ENCODE measurements at regions not wholly inside any gene's neighbourhood (a gene's known extent, or its start where the extent isn't known, plus 50 kb on each side); places are given as distances from the start of the nearest gene placed in this dataset.

- DNase-seq (ENCODE audit: low read depth): no peak
Observed at GRCh38 chr6:77979204-77979603, 326.4 kb downstream of the MEI4 start.

- DNase-seq (ENCODE audit: low read depth): no peak
Observed at GRCh38 chr6:77986380-77987034, 333.7 kb downstream of the MEI4 start.

- no peak for DNase-seq (ENCODE audit: low read depth)
Observed at GRCh38 chr6:77987035-77987384, 334.2 kb downstream of the MEI4 start.

- no peak for DNase-seq (ENCODE audit: low read depth)
Observed at GRCh38 chr6:78010130-78010529, 357.3 kb downstream of the MEI4 start.

- DNase-seq (ENCODE audit: low read depth): no peak
Observed at GRCh38 chr6:78020586-78020985, 367.7 kb downstream of the MEI4 start.

GRCh38 chr6:78025502-78025901 is 372.7 kb downstream of the MEI4 start:
- no peak for DNase-seq (ENCODE audit: low read depth)

- DNase-seq (ENCODE audit: low read depth): no peak
Observed at GRCh38 chr6:78031228-78031627, 378.4 kb downstream of the MEI4 start.

GRCh38 chr6:78059171-78059570 is 406.3 kb downstream of the MEI4 start:
- no peak for DNase-seq (ENCODE audit: low read depth)

- DNase-seq (ENCODE audit: low read depth): no peak
Observed at GRCh38 chr6:78062993-78063392, 410.2 kb downstream of the MEI4 start.

GRCh38 chr6:78076371-78076770 is 423.5 kb downstream of the MEI4 start:
- no peak for DNase-seq (ENCODE audit: low read depth)

GRCh38 chr6:78089531-78089930 is 436.7 kb downstream of the MEI4 start:
- no peak for DNase-seq (ENCODE audit: low read depth)

GRCh38 chr6:78093906-78094305 is 441.1 kb downstream of the MEI4 start:
- no peak for DNase-seq (ENCODE audit: low read depth)

GRCh38 chr6:78101387-78101786 is 448.5 kb downstream of the MEI4 start:
- DNase-seq (ENCODE audit: low read depth): no peak

- DNase-seq (ENCODE audit: low read depth): no peak
Observed at GRCh38 chr6:78110641-78111040, 457.8 kb downstream of the MEI4 start.

- no peak for DNase-seq (ENCODE audit: low read depth)
Observed at GRCh38 chr6:78117966-78118365, 465.1 kb downstream of the MEI4 start.

GRCh38 chr6:78131521-78131920 is 478.7 kb downstream of the MEI4 start:
- no peak for DNase-seq (ENCODE audit: low read depth)

- DNase-seq (ENCODE audit: low read depth): no peak
Observed at GRCh38 chr6:78132671-78133410, 480.0 kb downstream of the MEI4 start.

GRCh38 chr6:78150425-78150824 is 497.6 kb downstream of the MEI4 start:
- no peak for DNase-seq (ENCODE audit: low read depth)

GRCh38 chr6:78153976-78154375 is 501.1 kb downstream of the MEI4 start:
- no peak for DNase-seq (ENCODE audit: low read depth)

GRCh38 chr6:78157606-78158005 is 504.8 kb downstream of the MEI4 start:
- DNase-seq (ENCODE audit: low read depth): no peak

- DNase-seq (ENCODE audit: low read depth): no peak
Observed at GRCh38 chr6:78188891-78189290, 536.1 kb downstream of the MEI4 start.

- DNase-seq (ENCODE audit: low read depth): no peak
Observed at GRCh38 chr6:78192057-78192456, 539.2 kb downstream of the MEI4 start.

GRCh38 chr6:78199044-78199443 is 546.2 kb downstream of the MEI4 start:
- DNase-seq (ENCODE audit: low read depth): no peak

GRCh38 chr6:78222226-78222625 is 569.4 kb downstream of the MEI4 start:
- no peak for DNase-seq (ENCODE audit: low read depth)
